ENCODE measurements at regions not wholly inside any gene's neighbourhood (a gene's known extent, or its start where the extent isn't known, plus 50 kb on each side); places are given as distances from the start of the nearest gene placed in this dataset.

DNA sequence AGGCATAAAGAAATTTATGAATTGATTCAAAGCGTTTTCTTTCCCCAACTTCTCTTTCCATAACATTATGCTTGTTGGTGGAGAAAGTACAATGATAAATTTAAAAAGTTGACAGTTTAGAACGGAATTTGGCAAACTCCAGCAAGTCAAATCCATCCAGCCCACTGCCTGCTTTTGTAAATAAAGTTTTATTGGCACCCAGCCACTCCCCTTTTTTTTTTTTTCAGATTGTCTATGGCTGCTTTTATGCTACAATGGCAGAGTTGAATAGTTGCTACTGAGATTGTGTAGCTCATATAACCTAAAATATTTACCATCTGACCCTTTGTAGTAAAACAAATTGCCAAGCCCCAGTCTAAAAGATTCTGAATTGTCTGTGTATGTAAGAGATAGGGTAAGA, 112.8 kb upstream of the RBMS3 start:
- TF ChIP-seq, protein P1, sequence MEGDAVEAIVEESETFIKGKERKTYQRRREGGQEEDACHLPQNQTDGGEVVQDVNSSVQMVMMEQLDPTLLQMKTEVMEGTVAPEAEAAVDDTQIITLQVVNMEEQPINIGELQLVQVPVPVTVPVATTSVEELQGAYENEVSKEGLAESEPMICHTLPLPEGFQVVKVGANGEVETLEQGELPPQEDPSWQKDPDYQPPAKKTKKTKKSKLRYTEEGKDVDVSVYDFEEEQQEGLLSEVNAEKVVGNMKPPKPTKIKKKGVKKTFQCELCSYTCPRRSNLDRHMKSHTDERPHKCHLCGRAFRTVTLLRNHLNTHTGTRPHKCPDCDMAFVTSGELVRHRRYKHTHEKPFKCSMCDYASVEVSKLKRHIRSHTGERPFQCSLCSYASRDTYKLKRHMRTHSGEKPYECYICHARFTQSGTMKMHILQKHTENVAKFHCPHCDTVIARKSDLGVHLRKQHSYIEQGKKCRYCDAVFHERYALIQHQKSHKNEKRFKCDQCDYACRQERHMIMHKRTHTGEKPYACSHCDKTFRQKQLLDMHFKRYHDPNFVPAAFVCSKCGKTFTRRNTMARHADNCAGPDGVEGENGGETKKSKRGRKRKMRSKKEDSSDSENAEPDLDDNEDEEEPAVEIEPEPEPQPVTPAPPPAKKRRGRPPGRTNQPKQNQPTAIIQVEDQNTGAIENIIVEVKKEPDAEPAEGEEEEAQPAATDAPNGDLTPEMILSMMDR (IDR thresholded peaks at IDR 0.05) = no peak
- H3K4me1 ChIP-seq = no peaks in the 10 kb centered on the region
- DNase-seq (no peak), ATAC-seq (no peak)
- intact Hi-C loops (cut with DNase I) = loop anchor here in 1 of 2 donors (10.0 kb wide), 1 partner anchor 97 kb away; no protein-coding TSS in a partner anchor
- H3K27ac ChIP-seq = no peak overlapping the region
- no peaks in the 10 kb centered on the region for H3K27me3 ChIP-seq (ENCODE audit: insufficient read depth in 3 of 3, low read length in 2 of 3)
- 91 to 96% (median 92%) methylated on average over 2 of the region's 2 CpGs for whole genome bisulfite sequencing, 3 donors
- H3K9me3 ChIP-seq = no peaks in the 10 kb centered on the region
- no peaks in the 10 kb centered on the region for H3K36me3 ChIP-seq (ENCODE audit: insufficient read depth in 1 of 2, low read depth in 1 of 2)
- H3K4me3 ChIP-seq = no peak overlapping the region

DNA sequence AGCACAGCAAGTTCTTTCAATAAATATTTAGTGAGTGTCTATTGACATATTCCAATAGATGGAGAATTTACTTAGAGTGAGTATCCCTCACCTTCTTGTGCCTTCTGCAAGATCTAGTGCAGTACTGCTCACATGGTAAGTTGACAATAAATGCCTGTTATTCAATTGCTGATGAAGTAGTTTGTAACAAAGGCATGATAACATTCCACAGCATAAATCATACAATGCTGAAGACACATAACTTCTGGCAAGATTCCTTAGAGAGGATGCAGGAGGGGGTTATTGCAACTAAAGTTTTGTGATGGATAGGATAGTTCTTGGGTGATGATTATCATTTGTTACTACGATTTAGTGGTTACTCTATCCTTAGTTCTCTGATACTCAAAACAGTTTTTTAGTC, 112.2 kb upstream of the RBMS3 start:
- no peak for ATAC-seq
- no peak overlapping the region for H3K27ac ChIP-seq
- WGBS, 3 donors = 79 to 90% (median 82%) methylated on average over 1 of the region's 1 CpG
- no peaks in the 10 kb centered on the region for H3K9me3 ChIP-seq
- H3K4me3 ChIP-seq = no peak overlapping the region
- no peaks in the 10 kb centered on the region for H3K36me3 ChIP-seq (ENCODE audit: insufficient read depth in 1 of 2, low read depth in 1 of 2)
- no peak for DNase-seq
- H3K27me3 ChIP-seq (ENCODE audit: insufficient read depth in 3 of 3, low read length in 2 of 3) = no peaks in the 10 kb centered on the region
- intact Hi-C loops (cut with DNase I) = loop anchor here in 1 of 2 donors (10.0 kb wide), 1 partner anchor 96 kb away; no protein-coding TSS in a partner anchor
- TF ChIP-seq, protein P1 (IDR thresholded peaks at IDR 0.05) = no peak
- H3K4me1 ChIP-seq = no peaks in the 10 kb centered on the region

DNA sequence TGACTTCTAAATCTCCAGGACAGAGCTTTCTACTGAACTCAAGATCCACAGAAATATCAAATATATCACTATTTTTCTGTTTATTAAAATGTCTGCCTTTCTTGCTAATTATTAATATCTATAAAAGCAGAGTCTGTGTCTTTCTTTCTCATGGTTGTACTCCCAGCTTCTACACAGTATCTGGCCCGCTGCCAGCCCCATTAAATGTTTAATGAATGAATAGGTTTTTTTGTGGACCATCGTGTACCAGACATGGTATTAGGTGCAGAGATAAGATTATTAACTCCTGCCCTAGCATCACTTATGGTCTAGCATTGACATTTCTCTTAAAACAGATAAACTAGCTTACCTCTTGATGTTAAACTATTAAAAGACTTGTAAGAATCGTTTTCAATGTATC, 111.4 kb upstream of the RBMS3 start:
- intact Hi-C loops (cut with DNase I) = loop anchor here in 1 of 2 donors (10.0 kb wide), 1 partner anchor 95 kb away; no protein-coding TSS in a partner anchor
- DNase-seq = no peak
- WGBS, 3 donors = 72 to 82% (median 75%) methylated on average over 3 of the region's 3 CpGs
- no peak overlapping the region for H3K4me3 ChIP-seq
- H3K9me3 ChIP-seq = no peaks in the 10 kb centered on the region
- H3K4me1 ChIP-seq = no peaks in the 10 kb centered on the region
- TF ChIP-seq, protein P1 (IDR thresholded peaks at IDR 0.05) = no peak
- H3K36me3 ChIP-seq (ENCODE audit: insufficient read depth in 1 of 2, low read depth in 1 of 2) = no peaks in the 10 kb centered on the region
- ATAC-seq = no peak
- H3K27ac ChIP-seq = no peak overlapping the region
- H3K27me3 ChIP-seq (ENCODE audit: insufficient read depth in 3 of 3, low read length in 2 of 3) = no peaks in the 10 kb centered on the region

DNA sequence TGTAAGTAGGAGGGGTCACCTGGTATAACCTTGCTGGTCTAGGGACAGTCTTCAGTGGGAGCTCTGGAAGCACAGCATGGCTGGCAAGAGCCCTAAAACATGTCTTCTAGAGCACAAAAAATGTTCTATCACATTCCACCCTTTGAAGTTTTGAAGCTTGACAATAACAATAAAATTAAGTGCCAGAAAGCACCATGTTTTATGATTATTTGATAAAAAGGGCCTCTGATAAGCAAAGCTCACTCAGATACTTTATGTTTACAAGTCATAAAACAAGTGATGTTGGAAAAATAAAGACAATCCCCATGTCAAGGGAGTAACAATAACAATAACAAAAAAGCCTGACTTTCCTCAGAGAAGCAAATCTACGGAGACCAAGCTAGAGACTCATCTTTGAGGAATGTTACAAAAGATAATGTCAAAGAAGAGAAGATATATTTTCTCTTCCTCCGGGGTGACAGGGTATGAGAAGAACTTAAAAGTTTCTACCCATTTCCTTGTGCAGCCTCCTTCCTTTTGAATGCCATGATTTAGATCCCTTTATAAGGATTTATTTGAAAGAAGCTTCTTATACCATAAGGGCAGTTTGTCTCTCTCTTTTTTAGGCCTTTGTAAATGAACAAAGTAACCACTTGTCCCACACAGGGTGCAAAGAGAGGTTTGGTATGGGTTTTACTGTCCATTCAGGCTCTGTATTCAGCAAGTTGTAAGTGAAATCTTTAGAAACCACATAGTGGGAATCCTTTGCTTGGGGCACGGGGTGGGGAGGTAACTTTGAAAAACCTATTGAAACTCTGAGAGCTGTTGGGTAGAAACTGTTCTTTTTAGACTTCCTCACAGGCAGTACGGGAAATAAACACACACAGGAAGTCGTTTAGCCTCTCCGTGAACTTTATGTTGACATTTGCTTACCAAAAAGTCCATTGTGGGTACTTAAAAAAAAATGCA, 109.6 kb upstream of the RBMS3 start:
- Histone ChIP-seq H3K4me1 (peaks cover 4% of the 10 kb centered on the region), H3K36me3 (ENCODE audit: insufficient read depth in 1 of 2, low read depth in 1 of 2) (no peaks in the 10 kb centered on the region), H3K9me3 (no peaks in the 10 kb centered on the region), H3K27ac (peak overlapping the region; percentile 18), H3K27me3 (ENCODE audit: insufficient read depth in 3 of 3, low read length in 2 of 3) (no peaks in the 10 kb centered on the region), H3K4me3 (no peak overlapping the region)
- ATAC-seq (no peak), DNase-seq (no peak)
- TF ChIP-seq, protein P1 (IDR thresholded peaks at IDR 0.05) = no peak
- 57 to 72% (median 69%) methylated on average over 6 of the region's 6 CpGs for WGBS, 3 donors
- intact Hi-C loops (cut with DNase I) = no loop called here

All from psoas muscle (tissue), 7 donors.